HG03342 (cell line): ENCODE measurements at regions not wholly inside any gene's neighbourhood (a gene's known extent, or its start where the extent isn't known, plus 50 kb on each side); places are given as distances from the start of the nearest gene placed in this dataset.
"Not testable (repeated sequence)": the region's sequence is repeated elsewhere in the genome, so short reads cannot be mapped to it uniquely, and the experiment has no call there.

Experiments used
- ATAC-seq: cut with Tn5 transposase; IDR thresholded peaks from one replicate; pipeline ENCODE4 v1.9.1; 2021; ENCODE audit warnings: mild to moderate bottlenecking, moderate library complexity; ENCODE audit not compliant: unreplicated experiment

- ATAC-seq: no peak
Observed at GRCh38 chr14:89699071-89699470, 255.5 kb downstream of the EFCAB11 start.

- ATAC-seq: no peak
Observed at GRCh38 chr14:89697281-89698060, 257.1 kb downstream of the EFCAB11 start.

GRCh38 chr14:89695846-89696245 lies 258.7 kb downstream of the EFCAB11 start:
- ATAC-seq: no peak

GRCh38 chr14:89690139-89690538 lies 264.4 kb downstream of the EFCAB11 start:
- ATAC-seq: no peak

- not testable (repeated sequence) for ATAC-seq
Observed at GRCh38 chr14:89689711-89690110, 264.8 kb downstream of the EFCAB11 start.

GRCh38 chr14:89688507-89689211 lies 265.9 kb downstream of the EFCAB11 start:
- no peak for ATAC-seq

- not testable (repeated sequence) for ATAC-seq
Observed at GRCh38 chr14:89687129-89687528, 267.4 kb downstream of the EFCAB11 start.

- ATAC-seq: no peak
Observed at GRCh38 chr14:89684139-89684538, 267.1 kb upstream of the FOXN3 start.

GRCh38 chr14:89681086-89682018 lies 264.3 kb upstream of the FOXN3 start:
- peak; percentile 71 for ATAC-seq

- no peak for ATAC-seq
Observed at GRCh38 chr14:89680156-89680555, 263.1 kb upstream of the FOXN3 start.

GRCh38 chr14:89678768-89679167 lies 261.7 kb upstream of the FOXN3 start:
- no peak for ATAC-seq

- ATAC-seq: no peak
Observed at GRCh38 chr14:89675590-89675989, 258.6 kb upstream of the FOXN3 start.

GRCh38 chr14:89674936-89675335 lies 257.9 kb upstream of the FOXN3 start:
- ATAC-seq: no peak

- no peak for ATAC-seq
Observed at GRCh38 chr14:89674240-89674639, 257.2 kb upstream of the FOXN3 start.

- no peak for ATAC-seq
Observed at GRCh38 chr14:89673512-89674225, 256.6 kb upstream of the FOXN3 start.

GRCh38 chr14:89672636-89673511 lies 255.8 kb upstream of the FOXN3 start:
- no peak for ATAC-seq

GRCh38 chr14:89669193-89669592 lies 252.2 kb upstream of the FOXN3 start:
- no peak for ATAC-seq

- no peak for ATAC-seq
Observed at GRCh38 chr14:89667983-89668382, 250.9 kb upstream of the FOXN3 start.

GRCh38 chr14:89665300-89666081 lies 248.5 kb upstream of the FOXN3 start:
- ATAC-seq: not testable (repeated sequence)
